ENCODE measurements at regions not wholly inside any gene's neighbourhood (a gene's known extent, or its start where the extent isn't known, plus 50 kb on each side); places are given as distances from the start of the nearest gene placed in this dataset.

DNA sequence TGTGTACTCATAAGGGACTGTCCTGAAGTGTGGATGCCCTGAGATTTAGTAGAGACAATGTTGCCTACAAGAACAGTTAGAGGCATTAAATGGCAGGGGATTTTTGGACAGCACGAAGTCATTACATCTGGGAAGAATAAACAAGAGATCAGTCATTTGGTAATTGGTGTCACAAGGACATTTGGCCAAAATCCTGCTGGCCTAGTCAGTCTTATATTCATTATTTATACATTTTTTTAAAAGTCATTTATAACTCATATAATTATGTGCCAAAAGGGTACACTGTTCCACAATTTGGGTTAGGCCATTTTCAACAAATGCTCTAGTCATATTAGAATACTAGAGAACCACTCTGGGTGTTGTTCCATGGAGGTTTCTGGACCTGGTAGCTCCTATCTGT, 104.7 kb downstream of the LRATD1 start:
- no peak for DNase-seq (ENCODE audit: low read depth, low spot score)
- CTCF ChIA-PET = no interaction called here
- no TSS peak for BruUV-seq (replicated peaks)
- H3K4me3 ChIP-seq (replicated peaks in 1 of 2; ENCODE audit: low read depth in 1 of 2, low read length in 2 of 2) = no peak overlapping the region
- RAD21 ChIA-PET (ENCODE audit: low non-redundant PET in 1 of 2, low total read pairs in 2 of 2, uncharacterized antibody in 2 of 2, unreplicated experiment in 2 of 2) = no interaction called here
- no peaks in the 10 kb centered on the region for H3K79me2 ChIP-seq (ENCODE audit: insufficient read depth, low read length)
- H3K4me2 ChIP-seq (ENCODE audit: low read length) = no peak overlapping the region
- no peak overlapping the region for H3K27ac ChIP-seq (ENCODE audit: low read depth, low read length)
- ATAC-seq = no peak
- H3K9ac ChIP-seq (ENCODE audit: low read length) = no peak overlapping the region
- POLR2A ChIA-PET = no interaction called here
- H4K20me1 ChIP-seq (ENCODE audit: insufficient read depth) = no peaks in the 10 kb centered on the region
- H3K4me1 ChIP-seq (ENCODE audit: control insufficient read depth in 1 of 2, insufficient read depth in 2 of 2, low read length in 2 of 2) = no peaks in the 10 kb centered on the region
- H3K36me3 ChIP-seq (ENCODE audit: control insufficient read depth in 1 of 2, insufficient read depth in 2 of 2, low read length in 2 of 2) = no peaks in the 10 kb centered on the region
- no peak overlapping the region for H2AFZ ChIP-seq (ENCODE audit: low read depth, low read length, poor library complexity, severe bottlenecking)
- no peaks in the 10 kb centered on the region for H3K27me3 ChIP-seq (ENCODE audit: insufficient read depth, low read length)
- intact Hi-C loops (cut with micrococcal nuclease) = no loop called here
- no peak for TF ChIP-seq RAD21 (IDR thresholded peaks at IDR 0.05; ENCODE audit: low read depth)
- TF ChIP-seq, protein P1, sequence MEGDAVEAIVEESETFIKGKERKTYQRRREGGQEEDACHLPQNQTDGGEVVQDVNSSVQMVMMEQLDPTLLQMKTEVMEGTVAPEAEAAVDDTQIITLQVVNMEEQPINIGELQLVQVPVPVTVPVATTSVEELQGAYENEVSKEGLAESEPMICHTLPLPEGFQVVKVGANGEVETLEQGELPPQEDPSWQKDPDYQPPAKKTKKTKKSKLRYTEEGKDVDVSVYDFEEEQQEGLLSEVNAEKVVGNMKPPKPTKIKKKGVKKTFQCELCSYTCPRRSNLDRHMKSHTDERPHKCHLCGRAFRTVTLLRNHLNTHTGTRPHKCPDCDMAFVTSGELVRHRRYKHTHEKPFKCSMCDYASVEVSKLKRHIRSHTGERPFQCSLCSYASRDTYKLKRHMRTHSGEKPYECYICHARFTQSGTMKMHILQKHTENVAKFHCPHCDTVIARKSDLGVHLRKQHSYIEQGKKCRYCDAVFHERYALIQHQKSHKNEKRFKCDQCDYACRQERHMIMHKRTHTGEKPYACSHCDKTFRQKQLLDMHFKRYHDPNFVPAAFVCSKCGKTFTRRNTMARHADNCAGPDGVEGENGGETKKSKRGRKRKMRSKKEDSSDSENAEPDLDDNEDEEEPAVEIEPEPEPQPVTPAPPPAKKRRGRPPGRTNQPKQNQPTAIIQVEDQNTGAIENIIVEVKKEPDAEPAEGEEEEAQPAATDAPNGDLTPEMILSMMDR (IDR thresholded peaks at IDR 0.05 in 2 of 3, conservative IDR thresholded peaks at IDR 0.05 in 1 of 3; ENCODE audit: borderline replicate concordance in 1 of 3, insufficient read depth in 1 of 3, low read depth in 2 of 3, low read length in 2 of 3) = no peak
- no peak for TF ChIP-seq SIN3A (IDR thresholded peaks at IDR 0.05; ENCODE audit: low read depth)
- no peak for TF ChIP-seq ELF1 (IDR thresholded peaks at IDR 0.05; ENCODE audit: borderline replicate concordance, low read depth)
- no peaks in the 10 kb centered on the region for H3K9me2 ChIP-seq (ENCODE audit: insufficient read depth)
- peaks cover 0 to 10% of the 10 kb centered on the region in 2 experiments; a peak in 2 of 4 replicates for H3K9me3 ChIP-seq (ENCODE audit: control insufficient read depth in 1 of 2, insufficient read depth in 1 of 2, low read depth in 1 of 2, low read length in 2 of 2)

DNA sequence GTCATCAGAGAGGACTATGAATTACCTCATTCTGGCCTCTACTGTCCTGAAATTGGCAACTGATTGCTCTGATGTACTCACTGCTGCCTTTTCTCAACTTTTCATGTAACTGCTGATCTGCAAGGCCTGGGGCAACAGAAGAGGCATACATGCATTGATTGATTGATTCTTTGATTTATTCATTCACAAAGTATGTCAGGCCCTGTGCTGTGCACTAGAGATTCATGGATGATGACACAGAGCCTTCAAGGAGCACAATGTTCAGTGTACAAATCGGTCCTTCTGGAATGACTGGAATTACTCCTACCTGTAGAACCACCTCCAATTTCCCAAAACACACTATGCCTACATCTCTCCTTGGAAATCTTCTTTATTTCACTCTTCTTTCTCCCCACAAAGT, 111.3 kb downstream of the LRATD1 start:
- ChIA-PET CTCF (no interaction called here), POLR2A (no interaction called here), RAD21 (ENCODE audit: low non-redundant PET in 1 of 2, low total read pairs in 2 of 2, uncharacterized antibody in 2 of 2, unreplicated experiment in 2 of 2) (no interaction called here)
- no peak overlapping the region for H3K4me2 ChIP-seq (ENCODE audit: low read length)
- H3K9me3 ChIP-seq (ENCODE audit: control insufficient read depth in 1 of 2, insufficient read depth in 1 of 2, low read depth in 1 of 2, low read length in 2 of 2) = peaks cover 12 to 21% of the 10 kb centered on the region in 2 experiments; a peak in 3 of 4 replicates
- H3K27me3 ChIP-seq (ENCODE audit: insufficient read depth, low read length) = no peaks in the 10 kb centered on the region
- no TSS peak for BruUV-seq (replicated peaks)
- H3K9ac ChIP-seq (ENCODE audit: low read length) = no peak overlapping the region
- H3K27ac ChIP-seq (ENCODE audit: low read depth, low read length) = no peak overlapping the region
- no peak for TF ChIP-seq ATF3 (IDR thresholded peaks at IDR 0.05)
- no peak for TF ChIP-seq RAD21 (IDR thresholded peaks at IDR 0.05; ENCODE audit: low read depth)
- TF ChIP-seq CEBPB (IDR thresholded peaks at IDR 0.05; ENCODE audit: low read depth) = no peak
- no peak for TF ChIP-seq EGR1 (IDR thresholded peaks at IDR 0.05; ENCODE audit: low read depth)
- TF ChIP-seq JUND (IDR thresholded peaks at IDR 0.05) = no peak
- no peak for TF ChIP-seq SRF (IDR thresholded peaks at IDR 0.05; ENCODE audit: low read depth)
- no peak for TF ChIP-seq REST (IDR thresholded peaks at IDR 0.05; ENCODE audit: low read depth)
- TF ChIP-seq POLR2AphosphoS5 (IDR thresholded peaks at IDR 0.05; ENCODE audit: low read depth, low read length) = no peak
- TF ChIP-seq TCF7L2 (IDR thresholded peaks at IDR 0.05; ENCODE audit: borderline replicate concordance, extremely low read depth, insufficient read depth, insufficient read length) = no peak
- H4K20me1 ChIP-seq (ENCODE audit: insufficient read depth) = no peaks in the 10 kb centered on the region
- no peaks in the 10 kb centered on the region for H3K79me2 ChIP-seq (ENCODE audit: insufficient read depth, low read length)
- intact Hi-C loops (cut with micrococcal nuclease) = no loop called here
- no peaks in the 10 kb centered on the region for H3K36me3 ChIP-seq (ENCODE audit: control insufficient read depth in 1 of 2, insufficient read depth in 2 of 2, low read length in 2 of 2)
- ATAC-seq (no peak), DNase-seq (ENCODE audit: low read depth, low spot score) (no peak)
- no peak overlapping the region for H3K4me3 ChIP-seq (replicated peaks in 1 of 2; ENCODE audit: low read depth in 1 of 2, low read length in 2 of 2)
- no peaks in the 10 kb centered on the region for H3K4me1 ChIP-seq (ENCODE audit: control insufficient read depth in 1 of 2, insufficient read depth in 2 of 2, low read length in 2 of 2)
- no peak overlapping the region for H2AFZ ChIP-seq (ENCODE audit: low read depth, low read length, poor library complexity, severe bottlenecking)
- H3K9me2 ChIP-seq (ENCODE audit: insufficient read depth) = no peaks in the 10 kb centered on the region
